NCI-H524 (cell line): ENCODE measurements at regions not wholly inside any gene's neighbourhood (a gene's known extent, or its start where the extent isn't known, plus 50 kb on each side); places are given as distances from the start of the nearest gene placed in this dataset.

Source experiments
- DNase-seq, 2 experiments: peaks; one replicate each; lab custom pipeline; 2025; lab: John Stamatoyannopoulos, UW

DNA sequence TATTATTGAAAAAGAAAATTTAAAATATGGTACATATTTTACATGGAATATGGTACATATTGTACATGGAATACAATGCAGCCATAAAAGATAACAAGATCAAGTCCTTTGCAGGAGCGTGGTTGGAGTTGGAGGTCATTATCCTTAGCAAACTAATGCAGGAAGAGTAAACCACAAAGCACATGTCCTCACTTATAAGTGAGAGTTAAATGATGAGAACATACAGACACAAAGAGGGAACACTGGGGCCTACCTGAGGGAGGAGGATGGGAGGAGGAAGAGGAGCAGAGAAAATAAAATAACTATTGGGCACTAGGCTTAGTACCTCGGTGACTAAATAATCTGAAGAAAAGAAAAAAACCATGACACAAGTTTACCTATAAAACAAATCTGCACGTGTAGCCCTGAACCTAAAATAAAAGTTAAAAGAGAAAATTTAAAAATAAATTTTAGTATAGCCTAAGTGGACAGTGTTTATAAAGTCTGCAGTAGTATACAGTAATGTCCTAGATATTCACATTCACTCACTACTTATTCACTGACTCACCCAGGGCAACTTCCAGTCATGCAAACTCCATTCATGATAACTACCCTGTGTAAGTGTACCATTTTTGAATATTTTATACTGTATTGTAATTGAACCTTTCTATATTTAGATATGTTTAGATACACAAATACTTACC, 204.4 kb downstream of the FAM76B start:
- no peak for DNase-seq

DNA sequence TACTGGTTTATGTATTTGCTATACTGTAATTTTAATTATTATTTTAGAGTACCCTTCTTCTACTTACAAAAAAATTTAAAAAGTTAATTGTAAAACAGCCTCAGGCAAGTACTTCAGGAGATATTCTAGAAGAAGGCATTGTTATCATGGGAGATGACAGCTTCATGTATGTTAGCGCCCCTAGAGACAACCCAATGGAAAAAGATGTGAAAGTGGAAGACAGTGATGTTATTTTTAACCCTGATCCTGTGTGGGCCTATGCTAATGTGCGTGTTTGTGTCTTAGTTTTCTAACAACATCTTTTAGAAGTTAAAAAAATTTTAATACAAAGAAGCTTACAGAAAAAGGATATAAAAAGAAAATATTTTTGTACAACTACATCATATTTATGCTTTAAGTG, 205.0 kb downstream of the FAM76B start:
- no peak for DNase-seq

DNA sequence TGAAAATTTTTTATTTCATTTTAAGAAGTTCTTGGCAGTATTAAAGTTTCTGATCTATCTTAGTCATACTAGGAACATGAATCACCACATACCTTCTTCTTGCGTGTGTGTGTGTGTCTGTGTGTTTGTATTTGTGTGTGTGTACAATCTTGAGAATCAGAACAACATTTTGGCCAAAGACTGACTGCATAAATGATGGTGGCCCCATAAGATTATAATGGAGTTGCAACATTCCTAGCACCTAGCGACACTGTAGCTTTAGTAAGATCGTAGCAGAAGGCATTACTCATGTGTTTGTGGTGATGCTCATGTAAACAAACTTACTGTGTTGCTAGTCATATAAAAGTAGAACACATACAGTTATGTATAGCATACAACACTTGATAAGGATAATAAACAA, 205.4 kb downstream of the FAM76B start:
- no peak for DNase-seq

DNA sequence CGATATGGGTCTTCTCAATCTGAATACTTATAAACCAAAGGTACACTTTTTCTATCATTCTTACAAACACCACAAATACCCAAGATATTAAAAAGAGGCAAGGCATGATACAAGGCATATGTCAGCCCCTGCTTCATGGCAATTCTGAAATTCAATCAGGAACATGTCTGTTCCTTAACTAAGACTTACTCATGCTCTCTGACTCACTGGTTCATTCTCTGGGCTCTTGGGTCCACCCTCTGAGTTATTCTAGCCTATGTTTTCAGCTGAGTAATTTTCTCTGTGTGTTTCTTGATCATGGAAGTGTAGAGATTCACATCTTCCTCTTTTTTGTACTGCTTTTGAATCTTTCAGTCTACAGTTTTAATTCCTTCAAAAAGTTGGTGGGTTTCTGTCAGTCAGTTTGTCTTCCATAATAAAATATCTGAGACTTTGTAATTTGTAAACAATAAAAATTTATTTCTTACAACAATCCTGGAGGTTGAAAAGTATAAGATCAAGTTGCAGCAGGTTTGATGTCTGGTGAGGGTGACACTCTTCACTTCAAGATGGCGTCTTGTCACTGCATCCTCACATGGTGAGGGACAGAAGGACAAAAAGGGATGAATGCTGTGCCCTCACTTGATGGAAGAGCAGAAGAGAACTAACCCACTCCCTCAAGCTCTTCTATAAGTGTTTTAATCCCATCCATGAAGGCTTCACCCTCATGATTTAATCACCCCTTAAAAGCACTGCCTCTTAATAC, 211.7 kb downstream of the FAM76B start:
- no peak for DNase-seq

DNA sequence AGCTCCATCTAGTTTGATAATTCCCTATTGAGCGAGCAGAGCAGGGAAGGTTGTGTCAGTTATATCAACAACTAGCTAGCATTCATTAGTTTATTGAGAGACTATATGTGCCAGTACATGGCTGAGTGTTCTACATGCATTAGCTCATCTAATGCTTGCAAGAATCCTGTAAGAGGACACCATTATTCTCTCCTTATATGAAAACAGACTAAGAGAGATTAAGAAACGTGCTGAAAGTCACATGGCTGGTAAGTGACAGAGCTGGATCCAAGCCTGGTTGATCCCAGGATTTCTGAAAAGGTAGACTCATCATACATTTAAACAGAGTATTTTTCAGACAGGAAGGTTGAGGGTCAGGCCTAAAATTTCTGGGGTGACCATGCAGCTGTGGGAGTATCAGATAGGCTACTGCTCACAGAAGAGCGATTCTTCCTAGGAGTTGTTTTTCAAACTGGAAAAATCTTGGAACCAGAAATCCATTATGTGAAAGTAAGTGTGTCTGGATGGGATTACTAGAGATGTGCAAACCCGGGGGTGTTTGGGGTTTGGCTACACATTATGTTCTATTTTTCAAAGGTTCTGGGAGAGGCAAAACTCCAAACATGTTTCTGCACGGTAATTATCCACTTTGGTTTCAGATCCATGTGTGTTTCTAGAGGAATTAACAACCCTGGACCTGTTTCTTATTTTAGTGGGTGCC, 213.3 kb downstream of the FAM76B start:
- DNase-seq = peak in 1 of 2 experiments; percentile 25

DNA sequence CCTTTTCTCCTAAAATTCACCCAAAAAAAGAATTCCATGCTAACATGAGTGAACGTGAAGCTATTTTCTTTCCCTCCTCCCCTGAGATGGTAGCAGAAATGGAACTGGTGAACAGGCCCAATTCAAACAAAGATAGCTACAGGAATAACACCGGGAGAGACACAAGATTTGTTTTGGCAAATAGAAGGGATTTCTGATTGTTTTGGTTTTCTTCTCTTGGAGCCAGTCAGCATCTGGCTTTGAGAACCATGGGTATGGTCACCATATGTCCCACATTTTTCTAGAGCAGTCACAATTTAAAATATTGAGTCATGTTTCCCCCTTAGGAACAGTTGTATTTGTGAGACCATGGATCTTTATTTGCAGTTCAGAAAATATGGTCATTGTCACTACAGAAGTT, 214.1 kb downstream of the FAM76B start:
- peak in 1 of 2 experiments; percentile 15 for DNase-seq

DNA sequence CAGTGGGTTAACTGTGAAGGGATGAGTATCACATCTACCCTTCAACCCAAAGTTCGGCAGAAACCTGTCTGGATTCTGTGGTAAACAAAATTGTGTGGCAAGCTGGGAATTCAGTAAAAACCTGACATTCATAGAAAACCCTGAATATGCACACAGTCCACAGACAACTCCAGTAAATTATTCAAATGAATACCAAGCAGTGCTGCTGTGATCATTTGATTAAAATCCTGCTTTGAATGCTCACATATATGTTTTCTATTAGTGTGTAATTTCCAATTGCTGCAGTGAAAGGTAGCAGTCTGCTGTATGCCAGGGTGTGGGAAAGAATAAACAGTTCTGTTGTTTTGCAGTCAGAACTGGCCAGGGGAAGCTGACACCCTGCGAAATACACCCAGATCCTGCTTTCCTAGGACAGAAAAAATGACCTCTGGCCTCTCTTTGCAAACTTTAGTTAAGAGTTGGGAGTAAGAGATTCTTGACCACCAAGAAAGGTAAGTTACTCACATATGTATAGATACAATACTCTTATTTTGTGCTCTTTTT, 217.8 kb downstream of the FAM76B start:
- no peak for DNase-seq

DNA sequence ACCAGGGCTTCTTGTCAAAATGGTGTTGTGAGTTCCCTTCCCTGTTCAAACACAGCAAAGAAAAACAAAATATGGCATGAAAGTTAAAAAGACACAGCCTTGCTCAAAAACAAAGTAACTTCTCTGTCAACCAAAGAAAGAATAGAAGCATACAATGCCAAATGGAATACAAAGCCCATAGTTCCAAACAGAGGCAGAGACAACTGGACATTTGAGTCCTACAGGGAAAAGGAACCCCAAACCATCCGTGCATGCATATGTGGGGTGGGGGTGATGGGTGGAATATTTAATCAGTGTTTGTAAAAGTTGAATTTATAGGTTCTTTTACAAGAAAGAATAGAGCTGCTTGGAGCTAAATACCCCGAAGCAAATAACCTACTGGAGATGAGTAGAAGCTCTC, 218.7 kb downstream of the FAM76B start:
- no peak for DNase-seq

DNA sequence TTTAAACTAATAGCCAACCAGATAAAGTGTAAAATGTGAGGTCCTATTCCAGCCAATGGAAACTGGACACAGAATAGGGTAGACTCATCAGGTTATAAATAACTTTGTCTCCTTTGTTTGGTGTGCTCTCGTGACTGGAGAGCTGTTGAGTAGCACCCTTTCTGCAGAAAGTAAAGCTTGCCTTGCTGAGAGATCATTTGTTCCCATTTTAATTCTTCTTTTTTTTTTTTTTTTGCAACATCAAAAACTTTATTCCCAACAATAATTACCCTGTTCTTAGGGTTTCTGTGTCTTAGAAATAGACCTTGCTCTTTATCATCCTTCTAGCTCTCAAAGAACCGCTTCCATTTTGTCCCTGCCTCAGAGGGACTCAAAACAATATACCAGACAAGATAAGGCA, 220.4 kb downstream of the FAM76B start:
- DNase-seq = no peak

DNA sequence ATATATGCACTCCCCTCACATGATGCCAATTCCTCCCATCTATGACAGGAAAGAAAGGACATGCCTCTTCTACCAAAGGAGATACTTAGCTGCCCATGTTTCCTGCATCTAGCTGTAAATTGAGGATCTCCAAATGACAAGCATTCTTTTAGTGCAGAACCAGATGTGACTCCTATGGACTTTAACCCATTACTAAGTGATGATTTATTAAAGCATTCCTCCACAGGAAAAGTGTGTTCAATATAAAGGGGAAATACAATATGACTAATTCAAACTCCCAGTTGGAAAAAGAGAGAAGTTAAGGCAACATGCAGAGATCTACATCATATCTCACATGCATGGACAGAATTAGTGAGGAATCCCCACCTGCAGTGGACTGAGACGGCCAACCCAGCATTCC, 221.3 kb downstream of the FAM76B start:
- DNase-seq = no peak

DNA sequence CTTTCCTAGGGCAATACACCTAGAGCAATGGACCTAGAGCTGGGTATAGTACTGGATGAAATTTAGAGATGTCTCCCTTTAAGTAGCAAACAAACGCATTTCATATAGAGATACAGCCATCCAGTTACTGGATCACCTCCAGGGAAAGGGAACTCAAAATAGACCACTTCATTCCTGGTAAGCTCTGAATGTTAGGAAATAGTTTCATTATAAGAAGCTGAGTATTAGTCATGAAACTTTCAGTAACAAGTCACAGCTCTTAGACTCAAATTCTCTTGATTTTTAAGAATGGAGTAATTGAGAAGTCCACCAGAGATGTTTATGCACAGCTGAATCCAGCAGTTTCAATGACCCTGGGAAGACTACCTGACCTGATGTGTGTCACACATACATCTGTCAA, 221.9 kb downstream of the FAM76B start:
- no peak for DNase-seq

DNA sequence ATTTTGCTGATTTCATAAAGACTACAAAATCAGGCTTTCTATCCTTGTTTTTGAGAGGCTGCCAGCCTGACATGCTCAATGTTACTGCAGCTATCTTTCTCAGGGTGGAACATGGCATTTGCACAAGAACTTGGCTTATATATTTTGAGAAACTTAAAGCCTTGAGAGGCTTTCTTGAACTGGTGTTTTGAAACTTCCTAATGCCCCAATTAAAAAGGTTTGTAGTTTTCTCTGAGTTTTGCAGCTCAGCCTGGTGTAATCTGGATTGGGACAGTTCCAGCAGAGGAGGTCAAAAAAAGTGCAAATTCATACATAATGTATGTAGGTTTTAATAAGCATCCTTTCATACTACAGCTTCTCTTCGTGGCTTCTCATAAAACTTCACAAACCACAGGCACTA, 223.4 kb downstream of the FAM76B start:
- no peak for DNase-seq

DNA sequence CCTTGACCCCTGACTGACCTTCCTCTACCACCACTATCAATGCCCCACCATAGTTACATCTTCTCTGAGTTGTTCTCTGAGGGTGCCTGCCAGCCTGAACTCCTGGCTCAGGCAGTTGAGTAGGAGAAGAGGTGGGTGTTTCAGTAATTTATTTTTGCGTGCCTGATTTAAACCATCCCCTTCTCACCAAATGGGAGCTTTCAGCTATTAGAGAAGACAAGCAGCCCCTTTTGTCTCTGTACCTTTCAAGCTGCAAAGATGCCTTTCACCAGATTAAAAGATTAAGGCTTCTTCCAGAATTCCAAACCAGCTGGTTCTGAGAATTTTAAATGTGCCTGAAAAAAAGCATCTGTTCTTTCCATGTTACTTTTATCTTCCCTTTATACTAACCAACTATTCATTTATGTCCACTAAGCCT, 223.8 kb downstream of the FAM76B start:
- peak; percentile 76 to 89 for DNase-seq

DNA sequence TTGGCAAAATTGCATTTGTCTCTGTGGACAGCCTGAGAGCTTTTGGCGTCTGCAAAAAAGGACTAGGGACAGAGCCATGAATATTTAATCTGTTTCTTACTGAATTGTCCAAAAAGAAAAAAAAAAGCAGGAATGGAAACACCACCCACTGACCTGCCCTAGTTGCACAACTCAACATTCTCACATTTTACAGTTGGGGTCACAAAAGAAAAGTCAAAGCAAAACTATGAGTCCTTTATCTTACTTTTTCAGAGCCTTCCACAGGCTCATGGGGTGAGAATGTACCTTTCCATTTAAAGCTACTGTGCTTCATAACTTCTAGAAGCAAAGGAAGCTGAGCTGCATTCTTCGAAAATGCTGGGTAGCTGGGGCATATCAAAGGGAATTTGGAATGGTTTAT, 225.7 kb downstream of the FAM76B start:
- DNase-seq = no peak

DNA sequence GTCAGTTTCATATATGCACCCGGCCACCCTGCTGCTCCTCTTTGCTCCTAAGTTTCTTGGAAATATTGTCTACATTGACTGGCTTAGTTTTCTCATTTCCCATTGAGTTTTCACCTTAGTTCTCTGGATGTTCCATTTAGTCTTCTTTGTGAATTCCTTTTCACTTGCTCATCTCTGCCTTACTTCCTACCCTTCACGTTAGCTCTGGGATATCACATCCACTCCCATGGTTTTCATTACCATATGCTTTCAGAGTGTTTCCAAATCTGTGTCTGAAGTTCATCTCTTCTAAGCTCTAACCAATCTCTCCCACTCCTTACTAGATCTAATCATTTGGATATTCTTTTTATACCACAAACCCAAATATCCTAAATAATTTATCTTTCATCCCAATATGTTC, 226.4 kb downstream of the FAM76B start:
- DNase-seq = no peak

DNA sequence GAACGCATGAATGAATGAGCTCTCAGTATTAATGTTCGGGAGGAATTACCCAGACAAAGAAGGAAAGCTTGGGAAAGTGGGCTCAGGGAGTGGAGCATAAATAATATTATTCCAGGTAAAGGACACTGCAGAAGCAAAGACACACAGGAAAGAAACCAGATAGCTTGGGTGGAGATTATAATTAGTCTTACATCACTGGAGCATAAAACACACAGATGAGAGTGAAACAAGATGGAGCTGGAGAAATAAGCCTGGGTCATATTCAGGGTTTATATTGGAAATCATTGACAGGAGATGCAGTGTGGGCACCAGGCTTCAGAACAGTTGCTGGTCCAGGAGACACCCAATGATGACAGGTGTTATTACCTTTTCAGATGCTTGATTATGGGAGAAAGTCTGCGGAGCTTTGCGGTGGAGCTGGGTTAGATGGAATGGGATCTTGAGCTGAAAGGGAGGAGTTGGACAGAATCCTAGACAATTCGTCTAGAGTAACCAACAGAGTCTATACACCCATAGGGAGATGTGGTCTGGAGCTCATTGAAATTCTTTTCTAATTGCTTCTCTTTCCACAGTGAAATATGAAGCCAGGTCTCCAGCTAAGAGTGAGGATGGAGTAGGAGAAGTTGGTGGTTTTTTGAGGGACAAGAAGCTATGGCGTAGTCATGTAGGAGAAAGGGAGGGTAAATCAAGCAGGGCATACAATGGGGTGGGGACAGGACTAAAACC, 227.2 kb downstream of the FAM76B start:
- no peak for DNase-seq

DNA sequence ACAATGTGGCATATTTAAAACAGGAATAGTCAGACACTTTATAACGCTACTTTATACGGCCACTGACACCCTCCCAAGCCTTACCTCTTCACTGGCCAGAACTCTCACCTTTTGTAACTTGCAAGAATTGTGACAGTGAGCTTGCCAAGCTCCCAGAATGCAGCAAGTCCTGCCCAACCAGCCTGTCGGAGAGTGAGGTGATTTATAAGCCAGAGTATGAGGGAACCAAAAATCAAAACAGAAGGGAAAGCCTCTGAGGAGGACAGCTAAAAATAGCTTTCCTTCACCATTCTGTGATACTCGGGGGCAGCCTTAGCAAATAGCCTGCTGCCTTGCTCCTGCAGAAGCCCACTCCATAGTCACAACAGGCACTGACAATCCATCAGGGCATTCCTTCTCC, 229.7 kb downstream of the FAM76B start:
- no peak for DNase-seq

DNA sequence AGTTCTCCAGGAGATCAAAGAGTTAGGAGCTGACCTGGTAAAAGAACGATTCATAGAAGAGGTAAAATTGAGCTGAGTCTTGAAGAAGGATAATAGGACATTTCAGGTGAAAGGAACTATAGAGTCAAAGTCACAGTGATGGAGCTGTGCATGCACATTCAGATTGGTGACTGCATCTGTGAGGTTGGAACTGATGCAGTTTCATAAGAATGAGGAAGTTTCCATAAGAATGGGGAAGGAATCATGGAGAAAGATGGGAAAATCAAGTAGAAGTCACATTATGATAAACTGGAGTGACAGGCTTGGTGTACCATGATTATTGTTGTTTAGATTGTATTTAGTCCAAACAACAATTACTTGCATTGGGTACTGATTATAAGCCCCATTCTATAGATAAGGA, 232.2 kb downstream of the FAM76B start:
- DNase-seq = no peak

DNA sequence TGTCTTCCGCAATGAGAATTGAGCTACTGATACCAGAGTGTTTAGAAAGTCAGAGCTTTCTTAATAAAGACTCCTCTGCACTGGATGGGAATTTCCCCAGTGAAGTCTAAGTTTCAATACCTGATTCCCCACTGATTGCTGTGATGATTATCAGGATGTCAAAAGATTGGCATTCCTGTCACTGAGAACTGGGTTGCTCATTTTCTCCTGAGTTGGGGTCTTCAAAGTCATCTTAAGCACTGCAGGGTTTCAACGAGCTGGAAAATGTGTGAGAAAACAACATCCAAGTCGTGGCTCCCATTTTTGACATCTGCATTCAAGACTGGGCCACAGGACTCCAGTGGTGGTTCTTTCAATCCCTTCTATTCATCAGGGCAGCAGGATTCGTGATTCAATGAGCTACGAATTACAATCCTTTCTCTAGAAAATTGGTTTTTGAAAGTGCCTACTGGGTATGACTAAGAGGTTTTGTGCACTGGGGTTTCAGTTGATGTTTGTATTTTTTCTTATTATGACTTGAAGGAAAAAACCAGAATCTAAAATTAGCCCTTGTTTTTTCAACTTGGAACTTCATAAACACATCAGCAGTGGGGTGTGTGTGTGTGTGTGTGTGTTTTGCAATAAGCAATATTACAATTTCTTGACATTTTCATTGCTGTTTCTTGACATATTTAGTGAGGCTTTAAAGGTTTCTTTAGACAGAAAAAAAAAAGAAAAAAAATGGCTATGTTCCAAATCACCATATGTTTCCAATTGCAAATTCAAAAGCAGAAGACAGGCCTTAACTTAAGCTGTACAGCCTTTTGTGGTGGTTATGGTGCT, 233.0 kb downstream of the FAM76B start:
- DNase-seq = peak in 1 of 2 experiments; percentile 39

DNA sequence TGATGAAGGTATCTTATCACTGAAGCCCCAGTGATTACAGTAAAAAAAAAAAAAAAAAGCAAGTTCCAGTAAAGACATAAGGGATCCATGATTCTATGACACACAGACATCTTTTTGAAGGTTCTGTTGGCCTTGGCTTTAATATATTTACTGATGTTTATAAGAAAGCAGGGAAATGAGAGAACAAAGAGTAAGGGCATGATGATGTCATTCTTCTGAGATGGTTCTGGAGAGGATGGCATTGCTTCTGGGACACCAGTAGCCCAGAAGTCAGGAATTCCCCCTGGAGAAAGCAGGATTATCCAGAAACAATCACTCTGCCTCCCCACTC, 233.6 kb downstream of the FAM76B start:
- no peak for DNase-seq

DNA sequence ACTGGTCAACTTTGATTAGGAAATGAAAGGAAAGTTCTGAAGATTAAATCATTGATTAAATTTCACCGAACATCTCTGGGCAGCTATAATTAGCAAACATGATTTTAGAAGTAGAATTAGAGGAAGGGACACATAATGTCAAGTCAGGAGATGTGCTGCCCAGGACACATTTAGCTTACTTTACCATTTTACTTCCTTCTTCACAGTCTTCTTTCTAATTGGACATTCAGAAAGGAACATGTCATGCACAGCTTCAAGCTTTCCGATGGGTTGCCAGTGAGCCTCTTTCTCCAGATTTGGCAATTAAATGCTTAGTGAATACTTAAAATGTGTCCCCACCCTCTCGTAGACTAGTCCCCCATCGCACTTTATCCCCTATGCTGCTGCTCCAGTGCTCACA, 234.7 kb downstream of the FAM76B start:
- DNase-seq = no peak

DNA sequence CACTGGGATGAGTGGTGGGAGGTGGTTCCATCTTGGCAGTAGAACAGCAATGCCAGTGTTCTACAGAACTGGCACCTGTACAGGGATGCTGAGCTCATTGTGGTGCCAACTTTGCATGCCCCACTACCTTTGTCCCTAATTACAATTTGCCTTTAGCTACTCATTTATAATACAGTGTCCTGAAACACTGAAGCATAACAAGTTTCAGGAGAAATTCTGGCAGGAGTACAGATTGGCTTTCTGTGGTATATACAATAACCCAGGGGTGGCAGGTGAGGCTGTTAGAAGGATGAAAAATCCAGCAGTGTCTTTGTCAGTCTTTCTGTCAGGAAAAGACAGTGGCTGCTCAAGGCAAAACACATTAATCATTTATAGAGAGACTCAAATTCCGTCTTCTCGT, 240.3 kb downstream of the FAM76B start:
- DNase-seq = no peak
